SK-N-SH treated with all-trans-retinoic acid at 6 μM for 48 hours (cell line): ENCODE measurements at regions not wholly inside any gene's neighbourhood (a gene's known extent, or its start where the extent isn't known, plus 50 kb on each side); places are given as distances from the start of the nearest gene placed in this dataset.

Source experiments
- ATAC-seq: fragments of 200-7000 bp; cut with Tn5 transposase; 3 replicates; pipeline ENCODE4 v1.9.1; 2020; ENCODE audit warnings: mild to moderate bottlenecking, moderate library complexity
- BACH2 ChIP-seq: fragments of 250-450 bp; sonication (Bioruptor Pico); IDR thresholded peaks from 2 replicates; pipeline ENCODE4 v1.9.0; 2021; ENCODE audit warnings: mild to moderate bottlenecking, borderline replicate concordance
- CREB5 ChIP-seq: fragments of 250-450 bp; sonication (Bioruptor Pico); IDR thresholded peaks from 2 replicates; pipeline ENCODE4 v1.5.1; 2020; ENCODE audit warnings: low read depth, mild to moderate bottlenecking, moderate library complexity
- CSRNP3 ChIP-seq: fragments of 250-450 bp; sonication (Bioruptor Pico); IDR thresholded peaks from 2 replicates; pipeline ENCODE4 v1.5.1; 2021; ENCODE audit warnings: mild to moderate bottlenecking, moderate library complexity
- GLIS3 ChIP-seq: fragments of 250-450 bp; sonication (Bioruptor Pico); IDR thresholded peaks from 2 replicates; pipeline ENCODE4 v1.5.0; 2020; ENCODE audit warnings: mild to moderate bottlenecking, moderate library complexity
- ISL1 ChIP-seq: fragments of 250-450 bp; sonication (Bioruptor Pico); IDR thresholded peaks from 2 replicates; pipeline ENCODE4 v2.1.2; 2022; ENCODE audit warnings: mild to moderate bottlenecking, moderate library complexity
- OSR1 ChIP-seq: fragments of 250-450 bp; sonication (Bioruptor Pico); IDR thresholded peaks from 2 replicates; pipeline ENCODE4 v1.8.0; 2022; ENCODE audit warnings: moderate library complexity, mild to moderate bottlenecking, inconsistent platforms
- PATZ1 ChIP-seq: fragments of 250-450 bp; sonication (Bioruptor Pico); IDR thresholded peaks from 2 replicates; pipeline ENCODE4 v1.8.0; 2020; ENCODE audit warnings: mild to moderate bottlenecking, moderate library complexity, borderline replicate concordance
- POU6F1 ChIP-seq: fragments of 250-450 bp; sonication (Bioruptor Pico); IDR thresholded peaks from 2 replicates; pipeline ENCODE4 v1.8.0; 2021; ENCODE audit warnings: low read depth, mild to moderate bottlenecking, moderate library complexity, borderline replicate concordance
- PPARA ChIP-seq: fragments of 250-450 bp; sonication (Bioruptor Pico); IDR thresholded peaks from 2 replicates; pipeline ENCODE4 v1.5.0; 2020; ENCODE audit warnings: mild to moderate bottlenecking, borderline replicate concordance
- RARB ChIP-seq: fragments of 250-450 bp; sonication (Bioruptor Pico); IDR thresholded peaks from 2 replicates; pipeline ENCODE4 v1.8.0; 2021; ENCODE audit warnings: mild to moderate bottlenecking, moderate library complexity
- SNAI2 ChIP-seq: fragments of 250-450 bp; sonication (Bioruptor Pico); IDR thresholded peaks from 2 replicates; pipeline ENCODE4 v1.5.0; 2020; ENCODE audit warnings: mild to moderate bottlenecking, moderate library complexity
- TOX ChIP-seq: fragments of 250-450 bp; sonication (Bioruptor Pico); IDR thresholded peaks from 2 replicates; pipeline ENCODE4 v1.8.0; 2021; ENCODE audit warnings: mild to moderate bottlenecking, moderate library complexity, borderline replicate concordance
- TSHZ2 ChIP-seq: fragments of 250-450 bp; sonication (Bioruptor Pico); IDR thresholded peaks from 2 replicates; pipeline ENCODE4 v1.5.0; 2020; ENCODE audit warnings: mild to moderate bottlenecking, moderate library complexity
- ZC3H10 ChIP-seq: fragments of 250-450 bp; sonication (Bioruptor Pico); IDR thresholded peaks from 2 replicates; pipeline ENCODE4 v1.5.1; 2021; ENCODE audit warnings: mild to moderate bottlenecking, moderate library complexity
- ZFP3 ChIP-seq: fragments of 250-450 bp; sonication (Bioruptor Pico); IDR thresholded peaks from 2 replicates; pipeline ENCODE4 v1.5.0; 2020; ENCODE audit warnings: mild to moderate bottlenecking, moderate library complexity
- ZFP30 ChIP-seq: fragments of 450-650 bp; formaldehyde crosslinking; IDR thresholded peaks from 2 replicates; pipeline ENCODE4 v1.5.0; 2022; ENCODE audit warnings: mild to moderate bottlenecking, moderate library complexity
- ZNF565 ChIP-seq: fragments of 450-650 bp; formaldehyde crosslinking; conservative IDR thresholded peaks from 2 replicates; pipeline ENCODE4 v1.5.0; 2020; ENCODE audit warnings: low read depth, mild to moderate bottlenecking, moderate library complexity
- ZNF70 ChIP-seq: fragments of 450-650 bp; formaldehyde crosslinking; IDR thresholded peaks from 2 replicates; pipeline ENCODE4 v1.5.0; 2020; ENCODE audit warnings: mild to moderate bottlenecking, moderate library complexity
- ZNF8 ChIP-seq: fragments of 450-650 bp; formaldehyde crosslinking; IDR thresholded peaks from 2 replicates; pipeline ENCODE4 v1.5.0; 2020; ENCODE audit warnings: mild to moderate bottlenecking, moderate library complexity

GRCh38 chr6:3911614-3912336 is 62.6 kb downstream of the FAM50B start (continued):
- TF ChIP-seq GLIS3 (CRISPR knock-in tag) (no peak), CSRNP3 (CRISPR knock-in tag) (no peak), PPARA (CRISPR knock-in tag) (no peak), BACH2 (CRISPR knock-in tag) (no peak), ISL1 (peak; percentile 82), OSR1 (no peak), ZFP3 (CRISPR knock-in tag) (no peak), TOX (CRISPR knock-in tag) (no peak), ZFP30 (no peak), SNAI2 (CRISPR knock-in tag) (no peak), ZNF8 (CRISPR knock-in tag) (no peak), ZNF565 (CRISPR knock-in tag) (no peak)

- no peak for TF ChIP-seq ZC3H10 (CRISPR knock-in tag)
- peak; percentile 74; the same call in 1 of the 2 replicates for TF ChIP-seq TSHZ2 (CRISPR knock-in tag)
- no peak for TF ChIP-seq GLIS3 (CRISPR knock-in tag)
- no peak for TF ChIP-seq ZNF70 (CRISPR knock-in tag)
- no peak for TF ChIP-seq POU6F1 (CRISPR knock-in tag)
- no peak for TF ChIP-seq SNAI2 (CRISPR knock-in tag)
- TF ChIP-seq RARB (CRISPR knock-in tag): no peak
- peak; percentile 52 for ATAC-seq
Measured at GRCh38 chr6:3912361-3913076, 63.3 kb downstream of the FAM50B start.

- ATAC-seq: peak; percentile 79
- TF ChIP-seq CREB5 (CRISPR knock-in tag) (peak; percentile 85), OSR1 (no peak), ISL1 (peak; percentile 59)
Measured at GRCh38 chr6:3913077-3913957, 64.1 kb downstream of the FAM50B start.

GRCh38 chr6:3913958-3914337 is 64.8 kb downstream of the FAM50B start:
- no peak for ATAC-seq
- no peak for TF ChIP-seq ZNF8 (CRISPR knock-in tag)
- TF ChIP-seq CSRNP3 (CRISPR knock-in tag): no peak
- TF ChIP-seq PATZ1 (CRISPR knock-in tag): no peak
- no peak for TF ChIP-seq PPARA (CRISPR knock-in tag)
- TF ChIP-seq SNAI2 (CRISPR knock-in tag): no peak
- no peak for TF ChIP-seq ZNF565 (CRISPR knock-in tag)
